K562 (cell line): ENCODE measurements at regions not wholly inside any gene's neighbourhood (a gene's known extent, or its start where the extent isn't known, plus 50 kb on each side); places are given as distances from the start of the nearest gene placed in this dataset.

Experiments
- ATAC-seq: fragments of 200-7000 bp; cut with Tn5 transposase; 3 replicates; pipeline ENCODE4 v1.9.1; 2020; ENCODE audit warnings: moderate library complexity
- BruUV-seq: library from RNA; stranded (reverse); fragments of 400-500 nt; replicated peaks from 2 replicates; lab custom pipeline; 2021; lab: Mats Ljungman, UMichigan
- CTCF ChIA-PET: fragments of 300-600 bp; formaldehyde crosslinking; extraction: SDS; loops from one replicate; lab custom pipeline; 2021; ENCODE audit warnings: low intra/inter-chr PET ratio; lab: Yijun Ruan, JAX
- POLR2A ChIA-PET: fragments of 300-600, 350-650 bp; sonication (Branson Sonifier 250); formaldehyde crosslinking; extraction: SDS; loops from one replicate; lab custom pipeline; 2021; ENCODE audit warnings: antibody characterized with exemption, inconsistent platforms; lab: Yijun Ruan, JAX
- DNase-seq, 4 experiments: peaks; one replicate each; pipeline versions ENCODE4 v3.0.0 to v3.0.0-alpha.2; 2011 to 2018; ENCODE audit warnings: low spot score in 3 of 4, mixed read lengths in 3 of 4; ENCODE audit errors: extremely low read depth in 1 of 4
- FAIRE-seq: peaks from 2 replicates; lab custom pipeline; 2011; peaks lifted over from hg19 to GRCh38; lab: Jason Lieb, UNC
- H2AFZ ChIP-seq: 2 replicates; pipeline ENCODE4 v1.6.0; 2011; ENCODE audit warnings: low read depth, low read length, control low read depth, inconsistent platforms
- H3K27ac ChIP-seq: fragments of 200-600 bp; 3 replicates; pipeline ENCODE4 v1.8.0; 2011; ENCODE audit warnings: low read depth, mild to moderate bottlenecking, control low read depth, inconsistent platforms, low read length, moderate library complexity, mixed read lengths; ENCODE audit errors: extremely low read depth
- H3K27me3 ChIP-seq, 2 experiments: fragments of 300-600 bp in 1 of 2; 2 replicates in 1 of 2; 3 replicates in 1 of 2; pipeline versions ENCODE4 v1.6.0 to v1.8.0; 2011; ENCODE audit warnings: inconsistent platforms in 2 of 2, low read length in 2 of 2, mild to moderate bottlenecking in 1 of 2, mixed read lengths in 1 of 2, moderate library complexity in 1 of 2; ENCODE audit not compliant: control insufficient read depth in 2 of 2, insufficient read depth in 2 of 2
- H3K36me3 ChIP-seq: fragments of 300-600 bp; 3 replicates; pipeline ENCODE4 v1.8.0; 2011; ENCODE audit warnings: mild to moderate bottlenecking, low read length, inconsistent platforms; ENCODE audit not compliant: control insufficient read depth, insufficient read depth
- H3K4me1 ChIP-seq, 2 experiments: fragments of 200-600 bp in 1 of 2; replicated peaks in 1 of 2; 2 replicates in 1 of 2; 3 replicates in 1 of 2; pipeline versions ENCODE4 v1.5.1 to v1.8.0; 2011; ENCODE audit warnings: inconsistent platforms in 2 of 2, low read length in 2 of 2, mild to moderate bottlenecking in 1 of 2, mixed read lengths in 1 of 2, moderate library complexity in 1 of 2; ENCODE audit not compliant: control insufficient read depth in 2 of 2, insufficient read depth in 2 of 2
- H3K4me2 ChIP-seq: 2 replicates; pipeline ENCODE4 v1.6.1; 2011; ENCODE audit warnings: low read length, control low read depth, inconsistent platforms, mixed read lengths; ENCODE audit not compliant: insufficient read depth
- H3K4me3 ChIP-seq: fragments of 200-600 bp; sonication (generic), shearing (Covaris generic); 2 replicates; pipeline ENCODE4 v1.5.1; 2016; ENCODE audit warnings: control low read depth, inconsistent platforms
- H3K79me2 ChIP-seq: fragments of 200-600 bp; 3 replicates; pipeline ENCODE4 v1.8.0; 2011; ENCODE audit warnings: low read length, inconsistent platforms; ENCODE audit not compliant: control insufficient read depth, insufficient read depth
- H3K9ac ChIP-seq, 2 experiments: 2 replicates each; pipeline versions ENCODE4 v1.6.0 to v1.6.1; 2011; ENCODE audit warnings: low read depth in 2 of 2, low read length in 2 of 2, control low read depth in 1 of 2, inconsistent platforms in 1 of 2, mild to moderate bottlenecking in 1 of 2, mixed read lengths in 1 of 2; ENCODE audit not compliant: insufficient read depth in 1 of 2
- H3K9me1 ChIP-seq: one replicate; pipeline ENCODE4 v1.6.0; 2011; ENCODE audit warnings: inconsistent platforms, mild to moderate bottlenecking, low read length, moderate library complexity; ENCODE audit not compliant: control insufficient read depth, insufficient read depth
- H3K9me3 ChIP-seq: replicated peaks from 2 replicates; pipeline ENCODE4 v1.5.1; 2011; ENCODE audit warnings: low read depth, low read length, inconsistent platforms; ENCODE audit not compliant: control insufficient read depth, insufficient read depth
- H4K20me1 ChIP-seq: replicated peaks from 2 replicates; pipeline ENCODE4 v1.6.1; 2011; ENCODE audit warnings: low read length, inconsistent platforms, mixed read lengths; ENCODE audit not compliant: control insufficient read depth, insufficient read depth
- SIN3A ChIP-seq, 2 experiments: fragments of 150-350 bp in 1 of 2; IDR thresholded peaks; 2 replicates each; pipeline ENCODE4 v1.6.1; 2011 to 2016; ENCODE audit warnings: borderline replicate concordance in 2 of 2, low read depth in 2 of 2, low read length in 2 of 2, mild to moderate bottlenecking in 2 of 2, moderate library complexity in 2 of 2; ENCODE audit not compliant: control insufficient read depth in 1 of 2
- ZBTB11 ChIP-seq, 3 experiments: fragments of 200-800 bp in 1 of 3; fragments of 250-450 bp in 1 of 3; fragments of 450-650 bp in 1 of 3; sonication (Bioruptor Pico) in 1 of 3; sonication (Bioruptor generic) in 1 of 3; formaldehyde crosslinking in 1 of 3; IDR thresholded peaks; 2 replicates each; pipeline versions ENCODE4 v1.6.1 to v1.8.0; 2016 to 2022; ENCODE audit warnings: mild to moderate bottlenecking in 2 of 3, missing genetic modification characterization in 2 of 3, missing compliant biosample characterization in 1 of 3, moderate library complexity in 1 of 3
- in situ Hi-C: fragments of 300-500 bp; cut with MboI; formaldehyde crosslinking; loops from 4 replicates; pipeline ENCODE4 v1.15.0; 2018; ENCODE audit warnings: inconsistent platforms, mixed read lengths
- intact Hi-C: fragments of 100-400 bp; cut with micrococcal nuclease; formaldehyde crosslinking; loops from 2 replicates; pipeline ENCODE4 v1.14.2; 2022

- Histone ChIP-seq H3K27me3 (peaks cover 0 to 6% of the 10 kb centered on the region in 2 experiments; a peak in 3 of 5 replicates), H3K4me2 (no peak overlapping the region), H3K79me2 (no peaks in the 10 kb centered on the region), H3K9ac (no peak overlapping the region), H4K20me1 (no peaks in the 10 kb centered on the region), H3K36me3 (no peaks in the 10 kb centered on the region), H3K4me1 (no peaks in the 10 kb centered on the region), H3K9me1 (no peaks in the 10 kb centered on the region), H3K27ac (no peak overlapping the region), H2AFZ (no peak overlapping the region), H3K4me3 (no peak overlapping the region), H3K9me3 (no peaks in the 10 kb centered on the region)
- FAIRE-seq: no peak
- in situ Hi-C loops: no loop called here
- CTCF ChIA-PET: no interaction called here
- DNase-seq: no peak
- POLR2A ChIA-PET: no interaction called here
- intact Hi-C loops: no loop called here
- BruUV-seq: no TSS peak
- ATAC-seq: no peak
- TF ChIP-seq SIN3A (IDR thresholded peaks at IDR 0.05; ENCODE audit: borderline replicate concordance in 2 of 2, control insufficient read depth in 1 of 2, low read depth in 2 of 2, low read length in 2 of 2) (no peak), ZBTB11 (CRISPR knock-in tag; IDR thresholded peaks at IDR 0.05) (peak in 1 of 3 experiments; percentile 40; a peak in 2 of 6 replicates)
These were observed 139.2 kb upstream of the ADAMTS9 start for GRCh38 chr3:64827019-64827418.
